Liver (tissue), 3 donors: ENCODE measurements at regions not wholly inside any gene's neighbourhood (a gene's known extent, or its start where the extent isn't known, plus 50 kb on each side); places are given as distances from the start of the nearest gene placed in this dataset.
A peak's percentile ranks its signal among the peaks of the same experiment; 100 is the strongest.

Source experiments
- CTCF ChIP-seq: fragments of 150-350 bp; IDR thresholded peaks from 2 replicates; pipeline ENCODE4 v1.5.1; 2017; ENCODE audit warnings: improper control_type of control experiment, low read depth, low read length; ENCODE audit not compliant: missing input control
- EGR1 ChIP-seq, 2 donors: IDR thresholded peaks; 2 replicates each; pipeline ENCODE4 v1.6.1; 2016 to 2018; ENCODE audit warnings: antibody characterized with exemption in 2 of 2, low read depth in 2 of 2
- FOXA1 ChIP-seq: IDR thresholded peaks from 2 replicates; pipeline ENCODE4 v1.6.1; 2016; ENCODE audit warnings: antibody characterized with exemption
- GABPA ChIP-seq, 2 donors: IDR thresholded peaks in 1 of 2; conservative IDR thresholded peaks in 1 of 2; 2 replicates each; pipeline ENCODE4 v1.6.1; 2016; ENCODE audit warnings: antibody characterized with exemption in 2 of 2, mild to moderate bottlenecking in 1 of 2, moderate library complexity in 1 of 2
- HNF4G ChIP-seq: IDR thresholded peaks from 2 replicates; pipeline ENCODE4 v1.6.1; 2016; ENCODE audit warnings: antibody characterized with exemption
- JUND ChIP-seq, 2 donors: IDR thresholded peaks; 2 replicates each; pipeline ENCODE4 v1.6.1; 2016; ENCODE audit warnings: antibody characterized with exemption in 2 of 2
- MAX ChIP-seq: IDR thresholded peaks from 2 replicates; pipeline ENCODE4 v1.6.1; 2016; ENCODE audit warnings: antibody characterized with exemption
- NR2F2 ChIP-seq: IDR thresholded peaks from 2 replicates; pipeline ENCODE4 v1.6.1; 2016; ENCODE audit warnings: antibody characterized with exemption
- RAD21 ChIP-seq, 2 donors: IDR thresholded peaks; 2 replicates each; pipeline ENCODE4 v1.6.1; 2016; ENCODE audit warnings: antibody characterized with exemption in 2 of 2, mild to moderate bottlenecking in 2 of 2
- REST ChIP-seq: IDR thresholded peaks from 2 replicates; pipeline ENCODE4 v1.6.1; 2016; ENCODE audit warnings: antibody characterized with exemption, mild to moderate bottlenecking
- RXRA ChIP-seq, 2 donors: IDR thresholded peaks; 2 replicates each; pipeline ENCODE4 v1.6.1; 2017 to 2018; ENCODE audit warnings: antibody characterized with exemption in 2 of 2, mild to moderate bottlenecking in 1 of 2
- TAF1 ChIP-seq: conservative IDR thresholded peaks from 2 replicates; pipeline ENCODE4 v1.6.1; 2016; ENCODE audit warnings: antibody characterized with exemption, mild to moderate bottlenecking
- YY1 ChIP-seq: IDR thresholded peaks from 2 replicates; pipeline ENCODE4 v1.6.1; 2016; ENCODE audit warnings: antibody characterized with exemption, mild to moderate bottlenecking
- ZBTB33 ChIP-seq: IDR thresholded peaks from 2 replicates; pipeline ENCODE4 v1.6.1; 2016; ENCODE audit warnings: antibody characterized with exemption
- donor health status: healthy.
- donor health status: healthy.

- TF ChIP-seq CTCF = no peak
- TF ChIP-seq JUND (IDR thresholded peaks at IDR 0.05) = no peak
- no peak for TF ChIP-seq REST
- no peak for TF ChIP-seq GABPA (IDR thresholded peaks at IDR 0.05 in 1 of 2, conservative IDR thresholded peaks at IDR 0.05 in 1 of 2)
- TF ChIP-seq RAD21 (IDR thresholded peaks at IDR 0.05) = peak in 1 of 2 donors; percentile 3
- TF ChIP-seq NR2F2 = no peak
- peak; percentile 3 for TF ChIP-seq YY1
- no peak for TF ChIP-seq FOXA1
- no peak for TF ChIP-seq RXRA (IDR thresholded peaks at IDR 0.05)
- no peak for TF ChIP-seq ZBTB33
- TF ChIP-seq HNF4G = no peak
- TF ChIP-seq MAX = no peak
- no peak for TF ChIP-seq EGR1 (IDR thresholded peaks at IDR 0.05; ENCODE audit: low read depth in 2 of 2)
- no peak for TF ChIP-seq TAF1
Measured at GRCh38 chr1:213921712-213922111, 66.1 kb upstream of the PROX1 start.
